NCI-H748 treated with DMSO at 0.1 percent for 48 hours (cell line): ENCODE measurements at regions not wholly inside any gene's neighbourhood (a gene's known extent, or its start where the extent isn't known, plus 50 kb on each side); places are given as distances from the start of the nearest gene placed in this dataset.
"Not testable (repeated sequence)": the region's sequence is repeated elsewhere in the genome, so short reads cannot be mapped to it uniquely, and the experiment has no call there.

Experiments used
- DNase-seq: peaks from one replicate; lab custom pipeline; 2025; lab: John Stamatoyannopoulos, UW

DNA sequence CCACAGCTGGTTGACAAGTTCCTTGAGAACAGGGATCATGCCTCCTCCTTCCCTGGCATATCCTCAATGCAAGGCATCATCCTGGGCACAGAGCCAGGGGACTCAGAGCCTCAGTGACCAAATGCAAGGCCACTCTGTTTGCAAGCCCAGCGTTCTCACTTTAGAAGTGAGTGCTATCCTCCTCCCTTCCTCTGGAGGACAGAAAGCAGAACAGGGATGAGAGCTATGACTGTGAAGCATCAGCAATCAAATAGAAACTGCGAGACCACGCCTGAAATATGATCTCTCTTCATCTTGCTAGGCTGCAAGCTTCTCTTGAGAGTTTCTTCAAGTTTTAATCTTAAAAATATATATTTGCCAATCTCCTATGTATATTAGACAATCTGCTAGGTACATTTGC, 119.8 kb downstream of the LRATD1 start:
- DNase-seq = no peak

DNA sequence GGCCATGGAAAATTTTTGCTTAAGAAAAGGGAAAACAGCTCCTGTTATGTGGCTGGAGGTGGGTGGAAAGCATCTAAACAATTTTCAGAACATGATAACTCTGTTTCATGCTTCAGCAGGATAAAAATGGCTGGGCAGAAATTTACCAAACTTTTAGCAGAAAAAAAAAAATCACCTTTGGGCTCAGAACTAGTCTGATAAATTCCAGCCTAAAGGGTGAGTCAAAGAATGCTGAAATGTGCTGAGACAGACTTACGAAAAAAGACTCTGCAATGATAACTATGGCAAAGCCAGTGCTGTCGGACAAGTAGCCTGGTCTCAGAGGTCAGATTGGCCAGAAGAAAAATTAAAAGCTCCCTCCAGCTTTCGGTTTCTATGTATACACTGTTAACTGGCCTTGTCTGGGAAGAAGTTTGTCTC, 123.6 kb downstream of the LRATD1 start:
- DNase-seq = no peak

DNA sequence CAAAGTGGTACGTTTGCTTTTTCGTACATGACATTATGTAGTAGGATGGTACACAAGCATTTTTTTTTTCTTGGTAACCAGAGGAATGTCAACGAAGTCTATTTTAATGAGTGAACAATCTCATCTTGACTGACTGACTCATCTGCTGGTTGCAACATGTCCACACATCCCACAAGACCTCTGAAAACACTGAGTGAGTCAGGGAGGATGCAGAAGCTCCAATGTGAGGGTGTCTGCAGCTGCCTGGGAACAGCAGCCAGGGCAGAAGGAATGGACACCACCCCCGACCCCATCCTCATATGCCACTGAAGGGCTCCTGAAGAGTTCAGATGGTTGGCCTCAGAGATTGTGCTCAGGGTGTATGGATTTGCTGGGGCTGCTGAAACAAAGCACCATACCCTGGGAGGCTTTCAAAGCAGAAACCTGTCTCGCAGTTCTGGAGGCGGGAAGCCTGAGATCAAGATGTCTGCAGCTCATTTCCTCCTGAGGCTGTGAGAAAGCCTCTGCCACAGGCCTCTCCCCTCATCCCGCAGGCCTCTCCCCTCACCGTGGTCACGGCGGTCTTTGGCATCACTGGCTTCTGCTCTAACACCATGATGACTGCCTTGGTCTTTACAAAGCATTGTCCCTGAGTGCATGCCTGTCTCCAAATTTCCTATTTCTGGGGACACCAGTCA, 124.6 kb downstream of the LRATD1 start:
- no peak for DNase-seq

DNA sequence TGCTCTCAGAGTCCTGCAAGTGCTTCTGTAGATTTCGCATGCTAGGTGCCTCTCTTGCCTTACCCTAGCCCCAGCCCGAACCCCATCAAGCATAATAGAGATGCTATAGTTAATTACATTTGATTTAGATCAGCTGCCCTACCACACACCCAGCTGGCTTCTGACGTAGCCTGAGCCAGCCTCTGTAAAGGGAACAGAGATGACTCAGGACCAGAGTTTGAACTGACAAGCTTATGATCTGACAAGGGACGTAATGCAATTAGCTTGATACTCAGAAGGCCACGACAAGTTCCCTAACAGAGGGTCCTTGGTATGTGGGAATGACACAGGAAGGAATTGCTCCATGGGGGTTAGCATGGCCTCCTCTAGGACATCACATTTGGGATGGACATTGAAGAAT, 126.6 kb downstream of the LRATD1 start:
- DNase-seq = no peak

DNA sequence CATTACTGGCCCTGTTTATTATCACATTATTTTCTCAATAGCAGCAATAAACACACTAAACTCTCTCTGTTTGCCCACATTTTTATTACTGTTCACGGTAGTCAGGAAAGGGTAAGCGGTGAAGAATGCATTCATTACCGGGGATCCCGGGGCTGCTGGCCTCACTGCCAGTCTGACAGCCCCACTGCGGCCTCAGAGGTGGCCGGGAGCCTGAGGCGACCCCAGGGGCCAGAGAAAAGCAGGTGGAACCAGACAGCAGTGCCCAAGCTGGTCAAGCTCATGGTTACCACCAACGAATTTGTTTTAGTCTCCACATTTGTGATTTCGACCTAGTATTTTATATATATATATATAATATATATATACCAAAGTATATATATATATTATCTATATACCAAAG, 127.7 kb downstream of the LRATD1 start:
- no peak for DNase-seq

DNA sequence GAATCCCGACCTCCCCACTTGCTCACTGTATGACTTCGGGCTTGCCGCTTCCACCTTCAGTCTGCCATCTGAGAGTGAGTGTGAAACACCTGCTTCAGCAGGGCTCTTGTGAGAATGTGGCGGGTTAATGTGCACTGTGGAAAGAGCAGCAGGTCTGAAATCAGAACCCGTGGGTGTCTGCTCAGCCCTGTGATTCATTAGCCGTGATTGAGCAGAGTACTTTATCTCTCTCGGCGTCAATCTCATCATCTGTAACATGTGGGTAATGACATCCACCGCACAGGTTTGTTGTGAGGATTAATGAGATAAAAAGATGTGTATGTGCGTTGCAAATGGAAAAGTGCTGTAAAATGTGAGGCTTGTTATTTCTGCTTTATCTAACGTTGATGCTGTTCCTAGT, 128.6 kb downstream of the LRATD1 start:
- DNase-seq = no peak

DNA sequence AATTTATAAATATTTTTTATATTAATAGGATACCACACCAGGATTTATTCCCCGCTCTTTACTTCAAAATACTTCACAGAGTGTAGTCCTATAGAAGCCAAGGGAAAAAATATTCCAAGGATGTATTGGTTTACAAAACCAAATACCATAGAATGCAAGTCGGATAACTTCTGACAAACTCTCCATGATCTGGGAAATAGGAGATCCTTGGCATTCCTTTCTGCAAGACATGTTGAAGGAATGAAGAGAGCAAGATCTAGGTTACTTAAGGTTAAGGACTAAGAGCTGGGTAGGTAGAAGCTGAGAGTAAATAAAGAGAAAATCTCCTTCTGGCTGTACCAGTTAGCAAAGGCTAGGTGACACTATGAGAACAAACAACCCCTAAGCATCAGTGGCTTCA, 141.2 kb downstream of the LRATD1 start:
- no peak for DNase-seq

DNA sequence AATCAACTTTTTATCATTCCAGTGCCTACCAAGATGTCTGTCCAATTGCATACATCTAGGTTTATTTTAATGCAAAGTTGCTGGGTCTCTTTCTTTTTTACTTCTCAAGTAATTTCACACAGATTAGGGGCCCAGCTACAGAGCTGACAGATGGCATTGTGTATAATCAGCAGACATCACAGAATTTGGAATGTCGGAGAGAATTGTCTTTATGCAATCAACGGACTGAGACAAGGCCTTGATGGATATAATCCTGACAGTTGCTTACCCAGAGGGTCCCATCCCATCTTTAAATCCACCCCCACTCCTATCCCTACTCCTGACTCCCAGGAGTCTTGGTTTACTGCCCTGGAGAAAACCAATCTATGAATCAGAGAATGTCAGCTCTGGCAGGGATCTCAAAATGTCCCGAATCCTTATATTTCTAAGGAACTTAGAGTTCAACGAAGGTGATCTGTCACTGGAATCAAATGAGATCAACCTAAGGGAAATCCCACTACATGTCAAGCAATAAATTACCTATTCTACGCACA, 142.0 kb downstream of the LRATD1 start:
- DNase-seq = no peak

DNA sequence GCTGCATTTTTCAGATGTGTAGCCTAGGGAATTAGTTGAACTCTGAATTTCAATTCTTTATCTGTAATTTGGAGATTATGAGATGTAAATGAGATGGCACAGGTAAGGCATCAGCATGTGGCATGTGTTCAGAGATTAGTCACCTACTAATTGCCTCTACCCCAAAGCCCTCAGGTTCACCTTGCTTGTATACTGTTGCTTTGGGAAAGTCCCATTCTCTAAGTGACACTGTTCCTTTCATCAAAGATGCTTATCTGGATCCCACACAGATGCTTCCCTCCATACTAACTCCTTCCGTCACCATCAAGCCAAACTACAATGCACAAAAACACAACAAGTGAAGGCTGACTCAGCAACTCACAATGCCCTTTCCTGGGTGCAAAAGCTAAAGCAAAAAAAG, 143.7 kb downstream of the LRATD1 start:
- no peak for DNase-seq

DNA sequence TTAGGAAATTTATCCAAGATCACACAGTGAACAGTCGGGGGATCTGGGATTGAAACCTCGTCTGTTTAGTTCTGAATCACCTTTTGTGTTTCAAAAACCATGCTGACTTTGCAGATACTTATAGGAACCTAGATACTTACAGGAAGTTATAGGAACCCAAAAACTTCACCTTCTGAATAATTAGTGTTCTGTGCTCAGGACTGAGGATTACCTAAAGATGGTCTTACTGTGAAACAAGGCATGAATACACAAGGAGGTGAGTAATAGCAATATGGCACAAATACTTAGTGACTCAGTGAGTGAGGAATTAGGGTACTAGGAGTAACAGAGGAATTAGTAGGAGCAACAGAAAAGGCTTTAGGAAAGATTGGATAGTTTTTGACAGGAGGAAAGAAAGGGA, 145.5 kb downstream of the LRATD1 start:
- DNase-seq = no peak

DNA sequence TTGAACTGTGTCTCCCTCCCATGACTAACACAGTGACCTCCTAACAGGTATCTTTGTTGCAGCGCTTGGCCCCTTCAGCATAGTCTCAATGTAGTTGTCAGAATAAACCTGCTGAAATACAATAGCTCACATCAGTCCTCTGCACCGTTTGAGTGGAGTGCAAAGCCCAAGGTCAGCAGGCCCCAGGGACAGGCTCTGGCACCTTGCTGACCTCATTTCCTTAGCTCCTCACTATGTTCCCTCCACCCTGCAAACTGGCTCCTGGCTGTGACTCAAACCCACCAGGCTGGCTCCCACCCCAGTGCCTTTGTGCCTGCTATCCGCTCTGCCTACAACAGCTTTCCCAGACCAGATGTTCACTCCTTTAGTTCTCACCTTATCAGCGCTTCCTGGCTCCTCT, 146.7 kb downstream of the LRATD1 start:
- no peak for DNase-seq

DNA sequence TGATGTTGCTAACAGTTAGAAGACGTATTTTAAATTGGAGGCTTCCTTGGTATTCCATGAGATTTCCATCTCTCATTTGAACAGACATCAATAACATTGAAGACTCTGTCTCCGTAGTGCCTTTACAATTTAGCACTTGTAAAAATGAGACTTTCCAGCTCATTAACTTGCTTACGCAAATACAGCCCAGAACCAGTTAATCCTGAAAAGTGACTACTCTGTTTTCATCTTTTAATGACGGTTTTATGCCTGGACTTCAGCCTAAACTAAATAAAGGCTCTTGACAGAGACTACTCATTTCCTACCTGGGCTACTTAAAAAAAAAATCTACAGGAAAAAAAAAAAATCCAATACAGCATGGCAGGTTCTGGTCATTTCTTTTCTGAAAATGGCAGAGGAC, 148.6 kb downstream of the LRATD1 start:
- peak; percentile 89 for DNase-seq

DNA sequence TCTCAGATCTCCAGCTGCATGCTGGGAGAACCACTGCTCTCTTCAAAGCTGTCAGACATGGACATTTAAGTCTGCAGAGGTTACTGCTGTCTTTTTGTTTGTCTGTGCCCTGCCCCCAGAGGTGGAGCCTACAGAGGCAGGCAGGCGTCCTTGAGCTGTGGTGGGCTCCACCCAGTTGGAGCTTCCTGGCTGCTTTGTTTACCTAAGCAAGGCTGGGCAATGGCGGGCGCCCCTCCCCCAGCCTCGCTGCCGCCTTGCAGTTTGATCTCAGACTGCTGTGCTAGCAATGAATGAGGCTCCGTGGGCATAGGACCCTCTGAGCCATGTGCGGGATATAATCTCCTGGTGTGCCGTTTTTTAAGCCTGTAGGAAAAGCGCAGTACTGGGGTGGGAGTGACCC, 156.3 kb downstream of the LRATD1 start:
- not testable (repeated sequence) for DNase-seq

DNA sequence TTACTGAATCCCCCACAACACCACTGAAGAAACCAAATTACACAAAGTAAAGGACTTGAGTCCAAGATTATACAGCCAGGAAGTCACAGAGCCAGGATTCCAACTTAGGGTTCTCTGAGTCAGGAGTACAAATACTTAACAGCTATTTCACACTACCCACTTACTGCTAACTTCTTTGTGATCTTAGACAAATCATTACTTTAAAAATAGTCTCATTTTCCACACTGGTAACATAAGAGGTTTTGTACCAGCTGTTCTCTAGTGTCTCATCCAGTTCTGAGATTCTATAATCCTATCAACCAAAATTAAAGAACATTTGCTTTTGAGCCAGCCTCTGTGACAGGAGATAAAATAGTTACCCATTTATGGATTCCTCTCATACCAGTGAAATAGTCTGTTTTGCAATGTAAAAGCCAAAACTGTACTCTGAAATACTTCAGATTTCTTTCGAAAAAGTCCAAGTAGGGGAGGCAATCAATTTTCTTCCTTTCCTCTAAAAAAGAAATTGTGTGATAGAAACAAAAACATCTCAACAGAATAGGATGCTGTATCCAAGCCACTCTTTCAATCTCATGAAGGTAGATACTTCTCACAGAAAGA, 157.6 kb downstream of the LRATD1 start:
- DNase-seq = no peak

DNA sequence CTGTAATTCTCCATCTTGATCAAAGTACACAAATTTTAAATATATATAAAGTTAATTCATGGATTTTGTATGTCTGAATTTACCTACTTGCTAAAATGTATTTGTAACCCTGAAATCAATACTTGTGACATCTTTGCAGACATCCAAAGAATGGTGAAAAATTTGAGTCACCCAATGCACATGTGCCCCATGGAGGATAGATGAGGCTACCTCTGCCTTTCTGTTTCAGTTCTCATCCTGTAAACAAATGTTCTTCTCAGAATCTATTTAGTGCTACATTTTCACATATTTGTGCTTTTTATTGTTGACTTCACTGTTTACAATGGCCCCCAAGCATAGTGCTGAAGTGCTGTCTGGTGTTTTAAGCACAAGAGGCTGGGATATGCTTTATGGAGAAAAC, 171.5 kb downstream of the LRATD1 start:
- no peak for DNase-seq

DNA sequence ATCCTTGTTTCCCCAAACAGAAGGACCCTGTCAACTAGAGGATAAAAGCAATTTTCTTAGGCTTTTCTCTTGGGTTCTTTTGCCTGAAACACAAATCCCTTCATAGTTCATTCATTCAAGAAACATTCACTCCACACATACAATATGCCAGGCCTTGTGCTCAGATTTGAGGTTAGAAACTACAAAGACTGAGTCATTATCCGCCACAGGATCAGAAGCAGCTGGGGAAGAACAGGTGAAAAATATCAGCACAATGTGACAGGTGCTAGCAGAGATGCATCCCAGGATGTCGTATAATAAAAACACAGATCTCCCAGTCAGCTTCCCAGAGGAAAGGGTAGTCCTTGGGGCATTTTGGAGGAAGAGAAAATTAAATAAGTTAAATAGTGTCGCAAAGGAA, 172.4 kb downstream of the LRATD1 start:
- DNase-seq = no peak

DNA sequence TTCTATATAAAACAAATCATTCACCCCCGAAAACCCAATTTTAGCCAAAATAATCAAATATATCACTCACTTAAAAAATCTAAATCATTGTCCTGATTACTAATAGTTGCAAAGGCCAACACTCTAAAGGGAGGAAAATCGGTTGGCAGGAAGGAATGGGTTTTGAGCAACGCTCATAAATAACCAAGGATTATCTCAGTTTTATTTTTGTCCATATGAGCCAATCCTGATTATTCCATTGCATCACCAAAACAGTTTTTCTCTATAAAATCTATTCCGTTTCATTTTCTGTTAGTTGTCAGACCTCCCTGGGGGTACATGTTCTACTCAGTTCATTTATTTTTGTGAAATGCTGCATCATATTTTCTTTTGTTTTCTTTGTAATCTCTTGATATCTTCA, 174.1 kb downstream of the LRATD1 start:
- DNase-seq = no peak

DNA sequence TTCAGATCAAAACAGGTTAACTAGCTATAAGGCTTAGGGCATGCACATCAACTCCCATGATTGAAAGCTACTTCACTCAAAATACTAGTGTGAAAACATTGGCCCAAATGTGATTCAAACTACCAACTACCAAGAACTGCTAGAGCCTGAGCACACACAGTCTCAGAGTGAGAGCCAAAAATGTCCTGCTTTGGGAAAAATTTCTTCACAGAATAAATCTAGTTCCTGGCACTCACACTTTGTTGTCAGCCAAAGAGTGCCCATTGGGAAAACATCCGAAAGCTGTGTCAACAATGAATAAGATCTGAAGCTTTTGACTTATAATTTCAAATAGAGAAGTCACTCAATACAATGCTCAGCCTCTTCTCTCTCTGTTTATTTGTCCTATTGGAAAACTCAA, 182.7 kb downstream of the LRATD1 start:
- no peak for DNase-seq

DNA sequence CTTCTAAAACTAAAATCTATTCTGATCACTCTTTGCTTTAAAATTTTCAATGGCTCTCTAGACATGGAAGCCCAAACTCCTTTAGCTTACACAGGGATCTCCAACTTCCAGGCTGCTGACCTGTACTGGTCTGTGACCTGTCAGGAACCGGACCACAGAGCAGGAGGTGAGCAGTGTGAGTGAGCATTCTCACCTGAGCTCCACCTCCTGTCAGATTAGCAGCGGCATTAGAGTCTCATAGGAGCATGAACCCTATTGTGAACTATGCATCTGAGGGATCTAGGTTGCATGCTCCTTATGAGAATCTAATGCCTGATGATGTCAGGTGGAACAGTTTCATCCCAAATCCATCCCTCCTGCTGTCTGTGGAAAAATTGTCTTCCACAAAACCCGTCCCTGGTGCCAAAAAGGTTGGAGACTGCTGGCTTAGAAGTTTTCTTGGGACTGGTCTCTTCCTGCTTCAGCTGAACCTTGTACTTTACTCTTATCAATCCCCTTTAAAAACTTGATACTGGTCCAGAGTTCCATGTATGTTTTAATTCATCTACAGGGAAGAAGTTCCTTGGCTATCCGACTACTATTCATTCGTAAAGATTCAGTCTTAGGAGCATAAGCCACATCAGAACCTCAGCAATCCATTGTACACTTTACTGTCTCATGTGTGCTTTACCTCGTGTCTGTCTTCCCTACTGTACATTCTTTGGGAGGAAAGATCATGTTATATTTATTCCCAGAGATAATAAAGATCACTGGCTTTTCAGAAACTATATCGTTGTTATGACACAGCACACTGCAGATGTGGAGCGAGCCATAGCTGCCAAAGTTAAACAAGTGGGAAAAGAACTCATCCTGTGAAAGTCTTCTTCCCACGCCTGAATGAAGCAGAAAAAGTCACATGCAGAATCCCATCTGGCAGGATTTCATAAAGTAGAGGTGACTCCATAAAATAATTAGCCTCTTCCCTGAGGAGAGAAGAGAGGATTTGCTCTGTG, 183.8 kb downstream of the LRATD1 start:
- no peak for DNase-seq

DNA sequence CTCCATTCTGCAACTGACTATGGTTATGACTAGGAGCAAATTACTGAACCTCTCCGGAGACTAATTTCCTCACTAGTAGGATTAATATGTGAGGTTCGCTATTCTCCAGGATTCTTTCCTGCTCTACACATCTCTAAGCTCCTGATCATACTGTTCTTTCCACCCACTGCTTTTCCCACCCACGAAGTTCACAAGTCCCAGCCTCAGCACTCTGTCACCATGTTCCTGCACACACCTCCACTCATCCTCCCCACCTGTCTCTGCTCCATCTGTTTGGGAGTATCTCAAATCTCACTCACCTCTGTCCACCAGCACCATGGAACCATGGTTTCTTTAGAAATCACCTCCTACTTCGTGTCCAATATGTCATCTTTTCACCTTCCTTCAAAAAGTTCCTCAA, 185.3 kb downstream of the LRATD1 start:
- DNase-seq = no peak

DNA sequence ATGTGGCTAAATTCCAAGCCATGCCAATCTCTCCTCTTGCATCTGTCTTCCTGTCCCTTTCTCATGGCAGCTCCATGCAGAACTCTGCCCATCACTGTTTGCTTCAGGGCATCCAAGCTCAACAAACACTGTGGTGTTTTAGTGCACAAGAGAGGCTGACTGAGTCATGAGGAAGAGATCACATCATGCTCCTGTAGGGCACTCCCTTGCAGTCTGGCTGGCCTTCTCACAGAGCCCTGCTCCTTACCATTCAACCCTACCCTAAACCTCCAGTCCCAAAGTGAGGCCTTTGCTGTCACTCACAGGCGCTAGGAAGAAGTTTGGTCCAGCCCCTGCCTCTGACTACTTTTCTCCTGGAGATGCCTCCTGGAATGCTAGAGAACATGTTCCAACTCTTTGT, 194.0 kb downstream of the LRATD1 start:
- DNase-seq = no peak

DNA sequence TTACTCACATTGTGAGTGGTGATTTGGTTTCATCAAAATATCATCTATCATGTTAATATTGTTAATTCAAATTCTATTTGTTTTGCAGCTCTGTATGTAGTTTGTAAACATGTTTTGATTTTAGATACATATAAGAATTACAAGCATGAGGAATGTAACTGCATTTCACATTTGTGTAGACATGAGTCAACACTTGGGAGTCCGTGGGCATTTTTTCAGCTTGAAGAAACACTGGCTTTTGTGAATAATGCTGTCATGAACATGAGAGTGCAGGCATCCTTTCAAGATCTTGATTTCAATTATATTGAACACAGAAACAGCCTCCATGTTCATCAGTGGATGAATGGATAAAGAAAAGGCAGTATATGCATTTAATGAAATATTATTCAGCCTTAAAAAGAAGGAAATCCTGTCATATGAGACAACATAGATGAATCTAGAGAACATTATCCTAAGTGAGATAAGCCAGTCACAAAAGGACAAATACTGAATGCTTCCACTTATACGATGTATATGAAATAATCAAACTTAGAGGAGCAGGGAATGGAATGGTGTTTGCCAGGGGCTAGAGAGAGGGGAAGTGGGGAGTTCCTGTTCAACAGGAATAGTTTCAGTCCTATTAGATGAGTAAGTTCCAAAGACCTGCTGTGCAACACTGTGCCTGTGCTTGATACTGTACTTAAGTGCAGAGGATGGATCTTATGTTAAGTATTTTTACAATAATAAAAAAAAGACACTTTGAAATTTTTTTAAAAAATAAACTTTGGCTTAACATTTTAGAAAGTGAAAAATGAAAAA, 194.9 kb downstream of the LRATD1 start:
- no peak for DNase-seq
